Thyroid gland (tissue), 4 donors: ENCODE measurements at regions not wholly inside any gene's neighbourhood (a gene's known extent, or its start where the extent isn't known, plus 50 kb on each side); places are given as distances from the start of the nearest gene placed in this dataset.
A peak's percentile ranks its signal among the peaks of the same experiment; 100 is the strongest.

Source experiments
- DNase-seq, 2 donors: peaks; one replicate each; pipeline ENCODE4 v3.0.0-alpha.2; 2019
- H3K27ac ChIP-seq, 3 donors: fragments of 200-600 bp; sonication (generic); 1 replicate in 2 of 3; 2 replicates in 1 of 3; pipeline ENCODE4 v1.5.1; 2016 to 2019; ENCODE audit warnings: mild to moderate bottlenecking in 1 of 3, moderate library complexity in 1 of 3
- H3K27me3 ChIP-seq: fragments of 200-600 bp; sonication (generic); one replicate; pipeline ENCODE4 v1.5.1; 2019
- H3K36me3 ChIP-seq, 2 donors: fragments of 200-600 bp; sonication (generic); one replicate each; pipeline ENCODE4 v1.5.1; 2016 to 2019
- H3K4me1 ChIP-seq, 2 donors: fragments of 200-600 bp; sonication (generic); one replicate each; pipeline ENCODE4 v1.5.1; 2017 to 2019
- H3K4me3 ChIP-seq, 3 donors: fragments of 200-600 bp; sonication (generic); replicated peaks in 1 of 3; 1 replicate in 2 of 3; 2 replicates in 1 of 3; pipeline ENCODE4 v1.5.1; 2016; ENCODE audit warnings: mild to moderate bottlenecking in 1 of 3
- H3K9me3 ChIP-seq: fragments of 200-600 bp; sonication (generic); one replicate; pipeline ENCODE4 v1.5.1; 2017
- POLR2A ChIP-seq, 2 donors: fragments of 450-650 bp; IDR thresholded peaks; one replicate each; pipeline ENCODE4 v1.6.1; 2017; ENCODE audit warnings: antibody characterized with exemption in 2 of 2, mild to moderate bottlenecking in 2 of 2, moderate library complexity in 1 of 2
- WGBS, 2 donors: methylation state at CpG; one replicate each; pipeline ENCODE4 v1.1.5; 2017; 5-methylcytosine and 5-hydroxymethylcytosine counted together
- intact Hi-C: fragments of 100-400 bp; cut with DNase I; formaldehyde crosslinking; loops from one replicate; pipeline ENCODE4 v1.15.1; 2023
- TF ChIP-seq, protein P1 (sequence below), 6 experiments: fragments of 200-600 bp in 3 of 6; fragments of 450-650 bp in 3 of 6; sonication (generic) in 3 of 6; IDR thresholded peaks; one replicate each; pipeline ENCODE4 v1.5.1; 2016 to 2019; ENCODE audit warnings: antibody characterized with exemption in 6 of 6, mild to moderate bottlenecking in 2 of 6, inconsistent platforms in 1 of 6, moderate library complexity in 1 of 6

DNA sequence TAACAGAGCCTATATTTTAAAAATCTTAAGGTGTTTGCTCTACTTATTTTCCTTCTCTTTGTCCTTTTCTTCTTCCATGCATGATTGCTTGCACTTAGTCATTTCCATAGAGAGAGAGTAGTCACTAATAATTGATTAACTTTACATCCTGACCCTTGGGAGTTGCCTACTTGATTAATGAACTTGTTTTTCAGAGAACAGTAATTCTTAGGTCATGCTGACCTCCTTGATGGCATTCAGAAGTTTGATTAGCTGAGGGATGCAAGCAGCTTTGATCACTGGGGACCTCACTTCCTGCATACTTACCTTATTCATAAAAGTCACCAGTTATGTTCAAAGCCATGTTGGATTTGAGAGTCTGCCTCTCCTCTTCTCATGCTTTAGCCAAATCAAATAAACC, 715.6 kb upstream of the ID4 start:
- Histone ChIP-seq H3K4me3 (no peak overlapping the region), H3K4me1 (no peaks in the 10 kb centered on the region), H3K27me3 (no peaks in the 10 kb centered on the region), H3K36me3 (no peaks in the 10 kb centered on the region), H3K9me3 (no peaks in the 10 kb centered on the region), H3K27ac (no peak overlapping the region)
- DNase-seq = no peak
- TF ChIP-seq, protein P1, sequence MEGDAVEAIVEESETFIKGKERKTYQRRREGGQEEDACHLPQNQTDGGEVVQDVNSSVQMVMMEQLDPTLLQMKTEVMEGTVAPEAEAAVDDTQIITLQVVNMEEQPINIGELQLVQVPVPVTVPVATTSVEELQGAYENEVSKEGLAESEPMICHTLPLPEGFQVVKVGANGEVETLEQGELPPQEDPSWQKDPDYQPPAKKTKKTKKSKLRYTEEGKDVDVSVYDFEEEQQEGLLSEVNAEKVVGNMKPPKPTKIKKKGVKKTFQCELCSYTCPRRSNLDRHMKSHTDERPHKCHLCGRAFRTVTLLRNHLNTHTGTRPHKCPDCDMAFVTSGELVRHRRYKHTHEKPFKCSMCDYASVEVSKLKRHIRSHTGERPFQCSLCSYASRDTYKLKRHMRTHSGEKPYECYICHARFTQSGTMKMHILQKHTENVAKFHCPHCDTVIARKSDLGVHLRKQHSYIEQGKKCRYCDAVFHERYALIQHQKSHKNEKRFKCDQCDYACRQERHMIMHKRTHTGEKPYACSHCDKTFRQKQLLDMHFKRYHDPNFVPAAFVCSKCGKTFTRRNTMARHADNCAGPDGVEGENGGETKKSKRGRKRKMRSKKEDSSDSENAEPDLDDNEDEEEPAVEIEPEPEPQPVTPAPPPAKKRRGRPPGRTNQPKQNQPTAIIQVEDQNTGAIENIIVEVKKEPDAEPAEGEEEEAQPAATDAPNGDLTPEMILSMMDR (IDR thresholded peaks at IDR 0.05) = no peak
- TF ChIP-seq POLR2A (IDR thresholded peaks at IDR 0.05) = no peak
- intact Hi-C loops = no loop called here

DNA sequence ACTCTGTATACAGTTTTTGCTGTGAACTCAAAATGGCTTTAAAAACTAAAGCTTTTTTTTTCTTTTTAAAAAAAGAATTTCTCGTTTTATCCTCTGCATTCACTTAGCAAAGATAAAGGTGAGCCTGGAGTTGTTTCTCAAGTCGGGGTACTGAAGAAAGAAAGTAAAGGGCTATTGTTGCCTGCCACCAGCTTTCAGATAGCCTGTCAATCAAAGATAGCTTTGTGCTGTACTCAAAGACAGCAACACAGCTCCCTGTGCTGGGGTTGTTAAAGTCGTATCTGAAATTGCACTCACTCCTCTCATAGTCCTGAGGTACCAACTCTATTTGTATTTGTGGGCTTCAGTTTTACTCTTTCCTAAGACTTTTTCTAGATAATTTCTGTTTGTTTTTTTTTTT, 710.1 kb upstream of the ID4 start:
- Histone ChIP-seq H3K9me3 (no peaks in the 10 kb centered on the region), H3K4me3 (no peak overlapping the region), H3K36me3 (no peaks in the 10 kb centered on the region), H3K27me3 (no peaks in the 10 kb centered on the region), H3K4me1 (no peaks in the 10 kb centered on the region), H3K27ac (no peak overlapping the region)
- TF ChIP-seq, protein P1 (IDR thresholded peaks at IDR 0.05) = no peak
- TF ChIP-seq POLR2A (IDR thresholded peaks at IDR 0.05) = no peak
- 75 to 81% methylated on average over 3 of the region's 3 CpGs for WGBS, 2 donors
- DNase-seq = no peak
- intact Hi-C loops = no loop called here

DNA sequence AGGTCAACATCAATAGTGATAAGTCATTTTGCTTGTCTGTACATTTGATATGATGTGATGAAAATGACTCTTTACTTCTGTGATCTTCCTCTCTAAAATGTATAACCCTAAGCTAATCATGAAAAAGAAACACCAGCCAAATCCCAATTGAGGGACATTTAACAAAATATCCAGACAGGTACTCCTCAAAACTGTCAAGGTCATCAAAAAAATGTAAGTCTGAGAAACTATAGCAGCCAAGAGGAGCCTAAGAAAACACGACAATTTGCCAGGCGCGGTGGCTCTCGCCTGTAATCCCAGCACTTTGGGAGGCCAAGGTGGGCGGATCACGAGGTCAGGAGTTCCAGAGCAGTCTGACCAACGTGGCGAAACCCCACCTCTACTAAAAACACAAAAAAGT, 708.5 kb upstream of the ID4 start:
- Histone ChIP-seq H3K36me3 (no peaks in the 10 kb centered on the region), H3K4me1 (no peaks in the 10 kb centered on the region), H3K9me3 (no peaks in the 10 kb centered on the region), H3K27me3 (no peaks in the 10 kb centered on the region), H3K27ac (no peak overlapping the region), H3K4me3 (no peak overlapping the region)
- 85 to 94% methylated on average over 8 of the region's 8 CpGs for whole genome bisulfite sequencing, 2 donors
- no peak for TF ChIP-seq POLR2A (IDR thresholded peaks at IDR 0.05)
- TF ChIP-seq, protein P1 (IDR thresholded peaks at IDR 0.05) = no peak
- intact Hi-C loops = no loop called here
- DNase-seq = no peak

DNA sequence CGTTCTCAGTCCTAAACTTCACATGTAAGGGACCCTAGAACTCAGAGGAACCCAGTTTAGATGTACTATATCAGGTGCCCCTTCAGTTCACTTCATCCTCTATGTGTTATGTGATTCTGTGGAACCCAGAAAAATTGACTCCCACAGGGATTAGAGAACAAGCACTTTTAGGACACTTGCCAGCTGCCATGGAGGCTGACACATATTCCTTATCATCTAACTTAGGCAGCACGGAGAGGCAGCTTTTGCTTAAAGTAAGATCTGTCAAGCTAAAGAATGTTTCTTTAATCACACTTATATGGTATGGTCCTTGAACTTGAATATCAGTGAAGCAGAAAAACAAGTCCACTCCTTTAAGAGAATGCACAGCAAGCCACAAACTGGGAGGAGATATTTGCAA, 701.5 kb upstream of the ID4 start:
- Histone ChIP-seq H3K36me3 (no peaks in the 10 kb centered on the region), H3K9me3 (no peaks in the 10 kb centered on the region), H3K27ac (no peak overlapping the region), H3K4me1 (peaks cover 0 to 3% of the 10 kb centered on the region in 2 donors), H3K4me3 (no peak overlapping the region), H3K27me3 (no peaks in the 10 kb centered on the region)
- intact Hi-C loops = no loop called here
- 58 to 61% methylated on average over 2 of the region's 2 CpGs for WGBS, 2 donors
- peak; percentile 3 for DNase-seq
- TF ChIP-seq POLR2A (IDR thresholded peaks at IDR 0.05) = no peak
- TF ChIP-seq, protein P1 (IDR thresholded peaks at IDR 0.05) = no peak

DNA sequence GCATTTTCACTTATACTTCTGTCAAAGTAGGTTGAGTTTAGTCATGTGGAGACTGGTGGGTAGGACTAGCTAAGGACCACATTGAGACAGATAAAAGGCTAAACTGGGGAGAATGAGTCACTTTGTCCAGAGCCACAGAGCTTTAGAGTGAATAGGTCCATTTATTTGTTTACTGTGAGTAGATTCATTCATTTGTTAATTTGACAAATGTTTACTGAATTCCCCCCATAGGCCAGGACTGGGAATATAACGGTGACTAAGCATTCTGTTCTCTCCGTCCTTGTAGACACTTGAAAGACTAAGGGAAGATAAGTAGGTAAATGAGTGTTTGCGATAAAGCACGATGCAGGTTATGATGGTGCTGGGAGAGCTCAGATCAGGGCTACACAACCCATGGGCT, 699.7 kb upstream of the ID4 start:
- Histone ChIP-seq H3K4me3 (no peak overlapping the region), H3K9me3 (no peaks in the 10 kb centered on the region), H3K27ac (no peak overlapping the region), H3K4me1 (peaks cover 0 to 3% of the 10 kb centered on the region in 2 donors), H3K36me3 (no peaks in the 10 kb centered on the region), H3K27me3 (no peaks in the 10 kb centered on the region)
- no peak for DNase-seq
- WGBS, 2 donors = 60 to 62% methylated on average over 4 of the region's 4 CpGs
- intact Hi-C loops = no loop called here
- TF ChIP-seq POLR2A (IDR thresholded peaks at IDR 0.05) = no peak
- TF ChIP-seq, protein P1 (IDR thresholded peaks at IDR 0.05) = no peak
